IMR-90 (cell line): ENCODE measurements at regions not wholly inside any gene's neighbourhood (a gene's known extent, or its start where the extent isn't known, plus 50 kb on each side); places are given as distances from the start of the nearest gene placed in this dataset.

Experiments
- FOS ChIP-seq: fragments of 150-350 bp; IDR thresholded peaks from 2 replicates; pipeline ENCODE4 v1.6.1; 2016; ENCODE audit warnings: low read depth, low read length
- MAFK ChIP-seq: IDR thresholded peaks from 2 replicates; pipeline ENCODE4 v1.6.1; 2012; ENCODE audit warnings: low read depth, low read length, improper control_type of control experiment
- MAZ ChIP-seq: IDR thresholded peaks from 2 replicates; pipeline ENCODE4 v1.6.1; 2012; ENCODE audit warnings: low read depth, mild to moderate bottlenecking, low read length, improper control_type of control experiment, moderate library complexity, borderline replicate concordance
- POLR2A ChIP-seq: IDR thresholded peaks from 2 replicates; pipeline ENCODE4 v1.6.1; 2012; ENCODE audit warnings: mild to moderate bottlenecking, low read depth, low read length
- RFX5 ChIP-seq: IDR thresholded peaks from 2 replicates; pipeline ENCODE4 v1.8.0; 2012; ENCODE audit warnings: low read depth, mild to moderate bottlenecking, low read length, moderate library complexity
- TF ChIP-seq, protein P1 (sequence below): conservative IDR thresholded peaks from 2 replicates; pipeline ENCODE4 v1.5.1; 2012; ENCODE audit warnings: mild to moderate bottlenecking, low read depth, low read length, improper control_type of control experiment
- TF ChIP-seq, protein P2 (sequence below): fragments of 150-350 bp; IDR thresholded peaks from 2 replicates; pipeline ENCODE4 v1.6.1; 2016; ENCODE audit warnings: low read depth, mild to moderate bottlenecking, low read length, moderate library complexity, borderline replicate concordance
- TF ChIP-seq, protein P3 (sequence below): fragments of 150-350 bp; IDR thresholded peaks from 2 replicates; pipeline ENCODE4 v1.6.1; 2017; ENCODE audit warnings: mild to moderate bottlenecking, antibody characterized with exemption, low read length, low read depth

DNA sequence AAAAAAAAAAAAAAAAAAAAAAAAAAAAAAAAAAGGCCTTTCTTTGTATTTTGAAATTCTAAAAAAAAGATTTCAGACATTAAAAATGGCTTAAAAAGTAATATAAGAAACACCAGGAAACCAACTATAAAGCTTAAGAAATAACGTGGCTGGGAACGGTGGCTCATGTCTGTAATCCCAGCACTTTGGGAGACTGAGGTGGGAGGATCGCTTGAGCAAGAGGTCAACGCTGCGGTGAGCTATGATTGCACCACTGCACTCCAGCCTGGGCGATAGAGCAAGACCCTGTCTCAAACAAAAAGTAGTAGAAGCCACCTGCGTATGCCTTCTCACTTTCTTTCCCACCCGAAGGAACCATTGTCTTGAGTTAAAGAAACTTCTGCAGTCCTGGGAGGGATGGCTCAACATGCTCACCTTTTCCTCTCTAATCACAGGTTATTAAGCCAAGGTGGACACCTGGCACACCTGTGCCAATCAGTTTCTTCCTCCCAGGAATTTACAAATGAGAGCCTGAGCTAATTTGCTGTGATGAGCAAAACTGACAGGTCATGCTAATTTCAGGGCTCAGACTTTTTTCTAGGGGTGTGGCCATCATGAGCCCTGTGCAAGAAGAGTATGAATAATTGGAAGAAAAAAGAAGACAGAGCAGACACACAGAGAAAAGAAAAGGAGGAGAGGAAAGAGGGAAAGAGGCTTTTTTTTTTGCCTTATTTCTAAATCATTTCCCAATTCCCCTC, 72.0 kb upstream of the PARD3 start:
- TF ChIP-seq, protein P1, sequence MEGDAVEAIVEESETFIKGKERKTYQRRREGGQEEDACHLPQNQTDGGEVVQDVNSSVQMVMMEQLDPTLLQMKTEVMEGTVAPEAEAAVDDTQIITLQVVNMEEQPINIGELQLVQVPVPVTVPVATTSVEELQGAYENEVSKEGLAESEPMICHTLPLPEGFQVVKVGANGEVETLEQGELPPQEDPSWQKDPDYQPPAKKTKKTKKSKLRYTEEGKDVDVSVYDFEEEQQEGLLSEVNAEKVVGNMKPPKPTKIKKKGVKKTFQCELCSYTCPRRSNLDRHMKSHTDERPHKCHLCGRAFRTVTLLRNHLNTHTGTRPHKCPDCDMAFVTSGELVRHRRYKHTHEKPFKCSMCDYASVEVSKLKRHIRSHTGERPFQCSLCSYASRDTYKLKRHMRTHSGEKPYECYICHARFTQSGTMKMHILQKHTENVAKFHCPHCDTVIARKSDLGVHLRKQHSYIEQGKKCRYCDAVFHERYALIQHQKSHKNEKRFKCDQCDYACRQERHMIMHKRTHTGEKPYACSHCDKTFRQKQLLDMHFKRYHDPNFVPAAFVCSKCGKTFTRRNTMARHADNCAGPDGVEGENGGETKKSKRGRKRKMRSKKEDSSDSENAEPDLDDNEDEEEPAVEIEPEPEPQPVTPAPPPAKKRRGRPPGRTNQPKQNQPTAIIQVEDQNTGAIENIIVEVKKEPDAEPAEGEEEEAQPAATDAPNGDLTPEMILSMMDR: no peak
- TF ChIP-seq POLR2A (no peak), MAFK (no peak), FOS (no peak), MAZ (no peak), RFX5 (no peak)
- TF ChIP-seq, protein P2, sequence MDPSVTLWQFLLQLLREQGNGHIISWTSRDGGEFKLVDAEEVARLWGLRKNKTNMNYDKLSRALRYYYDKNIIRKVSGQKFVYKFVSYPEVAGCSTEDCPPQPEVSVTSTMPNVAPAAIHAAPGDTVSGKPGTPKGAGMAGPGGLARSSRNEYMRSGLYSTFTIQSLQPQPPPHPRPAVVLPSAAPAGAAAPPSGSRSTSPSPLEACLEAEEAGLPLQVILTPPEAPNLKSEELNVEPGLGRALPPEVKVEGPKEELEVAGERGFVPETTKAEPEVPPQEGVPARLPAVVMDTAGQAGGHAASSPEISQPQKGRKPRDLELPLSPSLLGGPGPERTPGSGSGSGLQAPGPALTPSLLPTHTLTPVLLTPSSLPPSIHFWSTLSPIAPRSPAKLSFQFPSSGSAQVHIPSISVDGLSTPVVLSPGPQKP: no peak
- TF ChIP-seq, protein P3, sequence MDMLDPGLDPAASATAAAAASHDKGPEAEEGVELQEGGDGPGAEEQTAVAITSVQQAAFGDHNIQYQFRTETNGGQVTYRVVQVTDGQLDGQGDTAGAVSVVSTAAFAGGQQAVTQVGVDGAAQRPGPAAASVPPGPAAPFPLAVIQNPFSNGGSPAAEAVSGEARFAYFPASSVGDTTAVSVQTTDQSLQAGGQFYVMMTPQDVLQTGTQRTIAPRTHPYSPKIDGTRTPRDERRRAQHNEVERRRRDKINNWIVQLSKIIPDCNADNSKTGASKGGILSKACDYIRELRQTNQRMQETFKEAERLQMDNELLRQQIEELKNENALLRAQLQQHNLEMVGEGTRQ: no peak
